Stimulated activated CD8-positive, alpha-beta memory T cell treated with anti-CD3 and anti-CD28 coated beads, Interleukin-2, amount 100 ng/mL, for 48 hours (primary cell): ENCODE measurements at regions not wholly inside any gene's neighbourhood (a gene's known extent, or its start where the extent isn't known, plus 50 kb on each side); places are given as distances from the start of the nearest gene placed in this dataset.

Source experiments
- DNase-seq, 2 donors: peaks; one replicate each; pipeline ENCODE4 v3.0.0-alpha.2; 2020; ENCODE audit warnings: low read depth in 2 of 2

- DNase-seq: no peak
Observed at GRCh38 chr16:86430814-86431213, 79.5 kb upstream of the FOXF1 start.

GRCh38 chr16:86431540-86431939, 78.8 kb upstream of the FOXF1 start:
- no peak for DNase-seq

- no peak for DNase-seq
Observed at GRCh38 chr16:86432048-86432447, 78.3 kb upstream of the FOXF1 start.

- no peak for DNase-seq
Observed at GRCh38 chr16:86432691-86433090, 77.6 kb upstream of the FOXF1 start.

- DNase-seq: no peak
Observed at GRCh38 chr16:86436466-86437185, 73.7 kb upstream of the FOXF1 start.

GRCh38 chr16:86437348-86437747, 73.0 kb upstream of the FOXF1 start:
- DNase-seq: no peak

GRCh38 chr16:86442703-86443102, 67.6 kb upstream of the FOXF1 start:
- DNase-seq: no peak

GRCh38 chr16:86443508-86444147, 66.7 kb upstream of the FOXF1 start:
- no peak for DNase-seq

GRCh38 chr16:86444261-86444660, 66.1 kb upstream of the FOXF1 start:
- no peak for DNase-seq

GRCh38 chr16:86444661-86445060, 65.7 kb upstream of the FOXF1 start:
- no peak for DNase-seq

GRCh38 chr16:86446279-86446678, 64.0 kb upstream of the FOXF1 start:
- no peak for DNase-seq

GRCh38 chr16:86447228-86447627, 63.1 kb upstream of the FOXF1 start:
- no peak for DNase-seq

- no peak for DNase-seq
Observed at GRCh38 chr16:86448306-86448890, 61.9 kb upstream of the FOXF1 start.

- DNase-seq: no peak
Observed at GRCh38 chr16:86449446-86450095, 60.8 kb upstream of the FOXF1 start.

- no peak for DNase-seq
Observed at GRCh38 chr16:86450691-86451090, 59.6 kb upstream of the FOXF1 start.

GRCh38 chr16:86452451-86452850, 57.9 kb upstream of the FOXF1 start:
- no peak for DNase-seq

GRCh38 chr16:86455116-86455515, 55.2 kb upstream of the FOXF1 start:
- no peak for DNase-seq

GRCh38 chr16:86455640-86456039, 54.7 kb upstream of the FOXF1 start:
- no peak for DNase-seq

GRCh38 chr16:86457501-86458148, 52.7 kb upstream of the FOXF1 start:
- DNase-seq: no peak

GRCh38 chr16:86458149-86458777, 52.1 kb upstream of the FOXF1 start:
- no peak for DNase-seq

- no peak for DNase-seq
Observed at GRCh38 chr16:86459266-86459665, 51.1 kb upstream of the FOXF1 start.
